Neural progenitor cell (in vitro differentiated cells): ENCODE measurements at regions not wholly inside any gene's neighbourhood (a gene's known extent, or its start where the extent isn't known, plus 50 kb on each side); places are given as distances from the start of the nearest gene placed in this dataset.

Experiments used
- EZH2phosphoT487 ChIP-seq: fragments of 200-600 bp; sonication (generic); IDR thresholded peaks from 2 replicates; pipeline ENCODE4 v1.6.1; 2017; ENCODE audit warnings: antibody characterized with exemption
- TF ChIP-seq, protein P1 (sequence below): fragments of 200-600 bp; sonication (generic); IDR thresholded peaks from 2 replicates; pipeline ENCODE4 v1.5.1; 2017; ENCODE audit warnings: antibody characterized with exemption, mild to moderate bottlenecking

DNA sequence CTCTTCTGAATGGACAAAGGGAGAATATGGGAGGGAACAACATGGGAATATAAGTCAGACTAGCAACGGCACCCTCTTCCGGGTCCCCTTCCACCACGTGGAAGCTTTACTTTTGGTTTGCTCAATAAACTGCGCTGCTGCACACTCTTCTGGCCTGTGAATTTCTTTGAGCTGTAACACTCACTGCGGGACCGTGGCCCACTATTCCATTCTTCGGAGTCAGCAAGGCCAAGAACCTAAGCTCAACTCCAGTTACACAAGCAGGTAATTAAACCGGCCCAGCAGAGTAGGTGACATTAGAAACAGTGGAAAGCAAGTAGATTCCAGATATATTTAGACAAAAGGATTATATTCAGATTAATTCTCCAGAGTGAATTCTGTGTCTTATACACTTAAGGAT lies 697.4 kb upstream of the NXPH2 start:
- no peak for TF ChIP-seq EZH2phosphoT487
- TF ChIP-seq, protein P1, sequence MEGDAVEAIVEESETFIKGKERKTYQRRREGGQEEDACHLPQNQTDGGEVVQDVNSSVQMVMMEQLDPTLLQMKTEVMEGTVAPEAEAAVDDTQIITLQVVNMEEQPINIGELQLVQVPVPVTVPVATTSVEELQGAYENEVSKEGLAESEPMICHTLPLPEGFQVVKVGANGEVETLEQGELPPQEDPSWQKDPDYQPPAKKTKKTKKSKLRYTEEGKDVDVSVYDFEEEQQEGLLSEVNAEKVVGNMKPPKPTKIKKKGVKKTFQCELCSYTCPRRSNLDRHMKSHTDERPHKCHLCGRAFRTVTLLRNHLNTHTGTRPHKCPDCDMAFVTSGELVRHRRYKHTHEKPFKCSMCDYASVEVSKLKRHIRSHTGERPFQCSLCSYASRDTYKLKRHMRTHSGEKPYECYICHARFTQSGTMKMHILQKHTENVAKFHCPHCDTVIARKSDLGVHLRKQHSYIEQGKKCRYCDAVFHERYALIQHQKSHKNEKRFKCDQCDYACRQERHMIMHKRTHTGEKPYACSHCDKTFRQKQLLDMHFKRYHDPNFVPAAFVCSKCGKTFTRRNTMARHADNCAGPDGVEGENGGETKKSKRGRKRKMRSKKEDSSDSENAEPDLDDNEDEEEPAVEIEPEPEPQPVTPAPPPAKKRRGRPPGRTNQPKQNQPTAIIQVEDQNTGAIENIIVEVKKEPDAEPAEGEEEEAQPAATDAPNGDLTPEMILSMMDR = no peak
